ENCODE measurements at regions not wholly inside any gene's neighbourhood (a gene's known extent, or its start where the extent isn't known, plus 50 kb on each side); places are given as distances from the start of the nearest gene placed in this dataset.
A peak's percentile ranks its signal among the peaks of the same experiment; 100 is the strongest.

DNA sequence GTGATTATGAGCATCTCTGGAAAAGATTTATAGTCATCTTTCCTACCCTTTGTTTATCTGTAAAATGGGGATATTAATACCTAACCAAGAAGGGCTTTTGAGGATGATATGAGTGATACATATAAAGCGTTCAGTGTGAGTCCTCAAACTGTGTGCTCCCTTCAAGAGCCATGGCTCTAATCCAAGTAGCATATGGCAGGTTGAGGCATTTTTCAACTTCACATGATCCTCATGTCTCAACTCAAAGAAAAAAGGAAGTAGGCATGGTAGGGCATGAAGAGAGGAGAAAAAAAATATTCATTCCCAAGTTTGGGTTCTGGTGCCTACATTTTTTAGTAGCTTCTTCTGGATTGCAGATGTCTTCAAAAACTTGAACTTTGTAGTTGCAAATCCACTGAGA lies 286.3 kb upstream of the ATP2B1 start:
- Mint-ChIP-seq H3K27ac (ENCODE audit: unreplicated experiment) (no peak overlapping the region), H3K27me3 (ENCODE audit: low read depth, unreplicated experiment) (no peaks in the 10 kb centered on the region), H3K4me3 (ENCODE audit: unreplicated experiment) (no peak overlapping the region), H3K36me3 (ENCODE audit: low read depth, unreplicated experiment) (no peaks in the 10 kb centered on the region), H3K9me3 (ENCODE audit: unreplicated experiment) (peaks cover 4% of the 10 kb centered on the region), H3K4me1 (ENCODE audit: low read depth, unreplicated experiment) (peaks cover 8% of the 10 kb centered on the region)
- Histone ChIP-seq H3K4me1 (ENCODE audit: insufficient read depth, low read length) (peaks cover 7% of the 10 kb centered on the region), H3K4me3 (ENCODE audit: insufficient read depth, low read depth, low read length) (no peak overlapping the region), H3K4me2 (ENCODE audit: low read length) (no peak overlapping the region), H3K9ac (ENCODE audit: low read length) (no peak overlapping the region), H2AFZ (ENCODE audit: low read depth, low read length) (no peak overlapping the region), H4K20me1 (ENCODE audit: insufficient read depth, low read length) (no peaks in the 10 kb centered on the region), H3K36me3 (ENCODE audit: insufficient read depth, low read length) (no peaks in the 10 kb centered on the region), H3K27ac (ENCODE audit: low read depth, low read length) (no peak overlapping the region), H3K27me3 (ENCODE audit: insufficient read depth, low read length) (no peaks in the 10 kb centered on the region), H3K9me3 (ENCODE audit: insufficient read depth, low read depth, low read length) (no peaks in the 10 kb centered on the region), H3K79me2 (ENCODE audit: insufficient read depth, low read length) (no peaks in the 10 kb centered on the region)
- FAIRE-seq (no peak), DNase-seq (ENCODE audit: low read depth) (no peak)
- TF ChIP-seq, protein P1, sequence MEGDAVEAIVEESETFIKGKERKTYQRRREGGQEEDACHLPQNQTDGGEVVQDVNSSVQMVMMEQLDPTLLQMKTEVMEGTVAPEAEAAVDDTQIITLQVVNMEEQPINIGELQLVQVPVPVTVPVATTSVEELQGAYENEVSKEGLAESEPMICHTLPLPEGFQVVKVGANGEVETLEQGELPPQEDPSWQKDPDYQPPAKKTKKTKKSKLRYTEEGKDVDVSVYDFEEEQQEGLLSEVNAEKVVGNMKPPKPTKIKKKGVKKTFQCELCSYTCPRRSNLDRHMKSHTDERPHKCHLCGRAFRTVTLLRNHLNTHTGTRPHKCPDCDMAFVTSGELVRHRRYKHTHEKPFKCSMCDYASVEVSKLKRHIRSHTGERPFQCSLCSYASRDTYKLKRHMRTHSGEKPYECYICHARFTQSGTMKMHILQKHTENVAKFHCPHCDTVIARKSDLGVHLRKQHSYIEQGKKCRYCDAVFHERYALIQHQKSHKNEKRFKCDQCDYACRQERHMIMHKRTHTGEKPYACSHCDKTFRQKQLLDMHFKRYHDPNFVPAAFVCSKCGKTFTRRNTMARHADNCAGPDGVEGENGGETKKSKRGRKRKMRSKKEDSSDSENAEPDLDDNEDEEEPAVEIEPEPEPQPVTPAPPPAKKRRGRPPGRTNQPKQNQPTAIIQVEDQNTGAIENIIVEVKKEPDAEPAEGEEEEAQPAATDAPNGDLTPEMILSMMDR (IDR thresholded peaks at IDR 0.05; ENCODE audit: insufficient read depth, low read depth, low read length): no peak
- TF ChIP-seq EZH2 (IDR thresholded peaks at IDR 0.05; ENCODE audit: insufficient read depth, low read length): no peak

DNA sequence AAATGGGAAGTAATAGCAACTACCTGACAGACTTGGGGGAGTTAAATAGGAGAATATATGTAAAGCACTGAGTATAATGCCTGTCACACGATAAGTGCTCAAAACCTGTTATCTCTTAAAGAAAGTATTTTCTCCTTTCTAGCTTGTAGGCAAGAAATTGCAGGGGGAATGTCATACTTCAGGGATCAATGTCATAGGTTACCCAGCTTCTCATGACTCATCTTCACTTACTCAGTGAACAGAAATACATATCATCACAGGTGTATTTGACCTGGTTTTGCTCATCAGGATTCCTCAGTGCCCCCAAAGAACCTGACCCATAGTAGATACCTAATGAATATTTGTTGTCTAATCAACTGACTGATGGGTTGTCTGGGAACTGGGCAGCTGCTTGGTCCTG lies 285.0 kb upstream of the ATP2B1 start:
- no peaks in the 10 kb centered on the region for H3K27me3 Mint-ChIP-seq (ENCODE audit: low read depth, unreplicated experiment)
- FAIRE-seq (peak; percentile 9), DNase-seq (ENCODE audit: low read depth) (no peak)
- peaks cover 4% of the 10 kb centered on the region for H3K9me3 Mint-ChIP-seq (ENCODE audit: unreplicated experiment)
- Histone ChIP-seq H3K4me2 (ENCODE audit: low read length) (no peak overlapping the region), H3K9me3 (ENCODE audit: insufficient read depth, low read depth, low read length) (no peaks in the 10 kb centered on the region), H4K20me1 (ENCODE audit: insufficient read depth, low read length) (no peaks in the 10 kb centered on the region), H3K79me2 (ENCODE audit: insufficient read depth, low read length) (no peaks in the 10 kb centered on the region), H3K27me3 (ENCODE audit: insufficient read depth, low read length) (no peaks in the 10 kb centered on the region), H3K4me3 (ENCODE audit: insufficient read depth, low read depth, low read length) (no peak overlapping the region), H3K4me1 (ENCODE audit: insufficient read depth, low read length) (no peaks in the 10 kb centered on the region), H3K9ac (ENCODE audit: low read length) (no peak overlapping the region), H2AFZ (ENCODE audit: low read depth, low read length) (no peak overlapping the region), H3K36me3 (ENCODE audit: insufficient read depth, low read length) (no peaks in the 10 kb centered on the region), H3K27ac (ENCODE audit: low read depth, low read length) (no peak overlapping the region)
- H3K4me1 Mint-ChIP-seq (ENCODE audit: low read depth, unreplicated experiment): no peaks in the 10 kb centered on the region
- TF ChIP-seq EZH2 (IDR thresholded peaks at IDR 0.05; ENCODE audit: insufficient read depth, low read length): no peak
- TF ChIP-seq, protein P1 (IDR thresholded peaks at IDR 0.05; ENCODE audit: insufficient read depth, low read depth, low read length): no peak
- H3K36me3 Mint-ChIP-seq (ENCODE audit: low read depth, unreplicated experiment): no peaks in the 10 kb centered on the region
- H3K4me3 Mint-ChIP-seq (ENCODE audit: unreplicated experiment): no peak overlapping the region
- no peak overlapping the region for H3K27ac Mint-ChIP-seq (ENCODE audit: unreplicated experiment)

DNA sequence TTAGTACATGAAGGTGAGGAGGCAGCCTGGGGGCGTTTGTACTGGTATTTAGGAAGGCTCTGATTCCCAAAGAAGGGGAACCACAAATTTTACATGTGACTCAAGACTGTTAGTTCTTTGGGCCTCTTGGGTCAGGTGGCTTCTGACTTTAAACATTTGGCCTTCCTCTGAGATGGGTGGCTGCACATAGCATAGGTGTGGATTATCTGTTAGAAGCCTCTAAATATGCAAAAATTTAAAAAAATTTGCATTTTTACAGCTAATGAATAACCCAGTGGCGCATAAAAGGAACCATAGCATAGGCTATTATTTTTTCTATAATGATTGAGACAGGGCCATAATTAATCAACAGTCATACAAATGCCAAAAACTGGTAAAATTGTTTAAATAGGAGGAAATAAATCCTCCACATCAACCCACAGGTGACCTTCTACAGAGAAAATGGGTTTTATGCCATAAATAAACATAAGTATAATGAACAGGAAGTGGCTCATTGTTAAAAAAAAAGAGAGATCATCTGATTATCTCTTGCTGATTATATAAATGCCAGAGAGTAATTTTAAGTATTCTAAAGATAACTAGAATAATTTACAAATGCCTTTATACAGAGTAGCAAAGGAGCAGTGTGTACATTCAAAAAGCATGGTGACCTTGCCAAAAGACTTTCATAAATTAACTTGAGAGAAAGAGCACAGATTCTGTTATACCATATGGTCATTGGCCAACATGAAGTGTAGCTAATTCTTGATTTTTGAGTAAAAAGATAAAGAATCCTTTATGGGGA lies 284.2 kb upstream of the ATP2B1 start:
- TF ChIP-seq, protein P1 (IDR thresholded peaks at IDR 0.05; ENCODE audit: insufficient read depth, low read depth, low read length): no peak
- TF ChIP-seq EZH2 (IDR thresholded peaks at IDR 0.05; ENCODE audit: insufficient read depth, low read length): no peak
- no peak overlapping the region for H3K27ac Mint-ChIP-seq (ENCODE audit: unreplicated experiment)

More for the DNA sequence above, 284.2 kb upstream of the ATP2B1 start:
- Histone ChIP-seq H3K9me3 (ENCODE audit: insufficient read depth, low read depth, low read length) (no peaks in the 10 kb centered on the region), H3K4me1 (ENCODE audit: insufficient read depth, low read length) (no peaks in the 10 kb centered on the region), H3K27ac (ENCODE audit: low read depth, low read length) (no peak overlapping the region), H3K9ac (ENCODE audit: low read length) (no peak overlapping the region), H3K4me3 (ENCODE audit: insufficient read depth, low read depth, low read length) (no peak overlapping the region), H3K27me3 (ENCODE audit: insufficient read depth, low read length) (no peaks in the 10 kb centered on the region), H2AFZ (ENCODE audit: low read depth, low read length) (no peak overlapping the region), H3K4me2 (ENCODE audit: low read length) (no peak overlapping the region), H3K79me2 (ENCODE audit: insufficient read depth, low read length) (no peaks in the 10 kb centered on the region), H4K20me1 (ENCODE audit: insufficient read depth, low read length) (no peaks in the 10 kb centered on the region), H3K36me3 (ENCODE audit: insufficient read depth, low read length) (no peaks in the 10 kb centered on the region)
- FAIRE-seq (peak; percentile 26), DNase-seq (ENCODE audit: low read depth) (no peak)
- Mint-ChIP-seq H3K4me1 (ENCODE audit: low read depth, unreplicated experiment) (no peaks in the 10 kb centered on the region), H3K27me3 (ENCODE audit: low read depth, unreplicated experiment) (no peaks in the 10 kb centered on the region), H3K9me3 (ENCODE audit: unreplicated experiment) (peaks cover 4% of the 10 kb centered on the region), H3K36me3 (ENCODE audit: low read depth, unreplicated experiment) (no peaks in the 10 kb centered on the region), H3K4me3 (ENCODE audit: unreplicated experiment) (no peak overlapping the region)
